HepG2 (cell line): ENCODE measurements at regions not wholly inside any gene's neighbourhood (a gene's known extent, or its start where the extent isn't known, plus 50 kb on each side); places are given as distances from the start of the nearest gene placed in this dataset.

ENCODE experiments used
- ATAC-seq: fragments of 200-7000 bp; cut with Tn5 transposase; 3 replicates; pipeline ENCODE4 v1.9.1; 2020; ENCODE audit warnings: mild to moderate bottlenecking, moderate library complexity
- BruUV-seq: library from RNA; stranded (reverse); fragments of 400-500 nt; replicated peaks from 2 replicates; lab custom pipeline; 2021; lab: Mats Ljungman, UMichigan
- CTCF ChIA-PET: fragments of 300-600 bp; formaldehyde crosslinking; extraction: SDS; loops from one replicate; lab custom pipeline; 2021; ENCODE audit warnings: low total read pairs, inconsistent platforms, low intra/inter-chr PET ratio; lab: Yijun Ruan, JAX
- POLR2A ChIA-PET: fragments of 350-600 bp; sonication (Branson Sonifier 250); formaldehyde crosslinking; loops from one replicate; lab custom pipeline; 2020; ENCODE audit warnings: antibody characterized with exemption, inconsistent platforms; lab: Yijun Ruan, JAX
- DNase-seq: peaks from one replicate; pipeline ENCODE4 v3.0.0-alpha.2; 2015; ENCODE audit warnings: low spot score
- FAIRE-seq: peaks from 3 replicates; lab custom pipeline; 2011; peaks lifted over from hg19 to GRCh38; lab: Jason Lieb, UNC
- H2AFZ ChIP-seq: one replicate; pipeline ENCODE4 v1.6.1; 2011; ENCODE audit warnings: low read length, inconsistent platforms
- H3K27ac ChIP-seq: fragments of 300-600 bp; 3 replicates; pipeline ENCODE4 v1.8.0; 2011; ENCODE audit warnings: mixed run types, mild to moderate bottlenecking, mixed read lengths, low read length, inconsistent platforms; ENCODE audit not compliant: insufficient read depth; ENCODE audit errors: extremely low read length
- H3K27me3 ChIP-seq, 2 experiments: fragments of 200-600 bp in 1 of 2; 2 replicates in 1 of 2; 3 replicates in 1 of 2; pipeline versions ENCODE4 v1.6.0 to v1.8.0; 2011; ENCODE audit warnings: low read length in 2 of 2, mild to moderate bottlenecking in 2 of 2, moderate library complexity in 2 of 2, inconsistent platforms in 1 of 2; ENCODE audit not compliant: insufficient read depth in 2 of 2, control insufficient read depth in 1 of 2
- H3K36me3 ChIP-seq, 2 experiments: fragments of 200-600 bp in 1 of 2; replicated peaks in 1 of 2; 2 replicates in 1 of 2; 3 replicates in 1 of 2; pipeline versions ENCODE4 v1.5.1 to v1.8.0; 2011; ENCODE audit warnings: low read length in 2 of 2, inconsistent platforms in 1 of 2; ENCODE audit not compliant: insufficient read depth in 2 of 2, control insufficient read depth in 1 of 2
- H3K4me1 ChIP-seq: 2 replicates; pipeline ENCODE4 v1.5.1; 2012; ENCODE audit warnings: low read length, inconsistent platforms; ENCODE audit not compliant: insufficient read depth
- H3K4me2 ChIP-seq: 2 replicates; pipeline ENCODE4 v1.6.0; 2011; ENCODE audit warnings: low read depth, low read length, inconsistent platforms
- H3K4me3 ChIP-seq, 3 experiments: fragments of 200-600 bp in 1 of 3; sonication (generic), shearing (Covaris generic) in 1 of 3; replicated peaks in 1 of 3; 2 replicates each; pipeline ENCODE4 v1.5.1; 2011 to 2016; ENCODE audit warnings: low read length in 3 of 3, inconsistent platforms in 2 of 3, low read depth in 2 of 3, mild to moderate bottlenecking in 2 of 3, control low read depth in 1 of 3, mixed read lengths in 1 of 3; ENCODE audit not compliant: insufficient read depth in 1 of 3
- H3K79me2 ChIP-seq: one replicate; pipeline ENCODE4 v1.6.1; 2011; ENCODE audit warnings: low read length, inconsistent platforms; ENCODE audit not compliant: insufficient read depth
- H3K9ac ChIP-seq: 2 replicates; pipeline ENCODE4 v1.6.0; 2011; ENCODE audit warnings: mild to moderate bottlenecking, low read depth, low read length, inconsistent platforms; ENCODE audit not compliant: insufficient read depth
- H3K9me3 ChIP-seq: 2 replicates; pipeline ENCODE4 v1.5.1; 2012; ENCODE audit warnings: mild to moderate bottlenecking, low read length
- H4K20me1 ChIP-seq: 2 replicates; pipeline ENCODE4 v1.6.0; 2011; ENCODE audit warnings: inconsistent platforms, mild to moderate bottlenecking, low read length, moderate library complexity; ENCODE audit not compliant: insufficient read depth
- GABPA ChIP-seq, 2 experiments: IDR thresholded peaks; 2 replicates each; pipeline ENCODE4 v1.6.1; 2011 to 2016; ENCODE audit warnings: low read depth in 2 of 2, low read length in 1 of 2, missing biosample characterization in 1 of 2, missing genetic modification characterization in 1 of 2
- KDM5A ChIP-seq: fragments of 200-600 bp; sonication (generic); IDR thresholded peaks from 2 replicates; pipeline ENCODE4 v1.7.0; 2018; ENCODE audit warnings: antibody characterized with exemption, mild to moderate bottlenecking, low read length, borderline replicate concordance
- LRRFIP1 ChIP-seq: sonication (generic); formaldehyde crosslinking; conservative IDR thresholded peaks from 2 replicates; pipeline ENCODE4 v1.4.0; 2020; ENCODE audit warnings: missing genetic modification reagents
- MTA3 ChIP-seq: sonication (generic); formaldehyde crosslinking; IDR thresholded peaks from 2 replicates; pipeline ENCODE4 v1.4.0; 2020; ENCODE audit warnings: missing genetic modification reagents
- NFE2L1 ChIP-seq: sonication (generic); formaldehyde crosslinking; IDR thresholded peaks from 2 replicates; pipeline ENCODE4 v1.4.0; 2020; ENCODE audit warnings: missing genetic modification reagents, mild to moderate bottlenecking, borderline replicate concordance
- PBX3 ChIP-seq: sonication (generic); formaldehyde crosslinking; IDR thresholded peaks from 2 replicates; pipeline ENCODE4 v1.8.1; 2023; ENCODE audit warnings: missing genetic modification reagents, inconsistent platforms, borderline replicate concordance
- PHF5A ChIP-seq: IDR thresholded peaks from one replicate; pipeline ENCODE4 v1.6.1; 2018; ENCODE audit warnings: low read depth, missing genetic modification reagents; ENCODE audit not compliant: unreplicated experiment
- TEAD3 ChIP-seq: optimal IDR thresholded peaks from 2 replicates; pipeline ENCODE3; 2016; ENCODE audit warnings: borderline replicate concordance
- ZBTB38 ChIP-seq: sonication (generic); formaldehyde crosslinking; IDR thresholded peaks from 2 replicates; pipeline ENCODE4 v1.5.1; 2020; ENCODE audit warnings: mild to moderate bottlenecking, missing genetic modification reagents
- ZFP36 ChIP-seq: fragments of 150-350 bp; IDR thresholded peaks from 2 replicates; pipeline ENCODE4 v1.6.1; 2018; ENCODE audit warnings: borderline replicate concordance, low read length, low read depth; ENCODE audit not compliant: partially characterized antibody
- ZFP91 ChIP-seq: sonication (generic); formaldehyde crosslinking; IDR thresholded peaks from 2 replicates; pipeline ENCODE4 v1.9.0; 2022; ENCODE audit warnings: missing genetic modification reagents, mild to moderate bottlenecking, borderline replicate concordance
- ZNF44 ChIP-seq: sonication (generic); formaldehyde crosslinking; IDR thresholded peaks from 2 replicates; pipeline ENCODE4 v1.5.1; 2020; ENCODE audit warnings: mild to moderate bottlenecking, missing genetic modification reagents
- ZNF703 ChIP-seq: sonication (generic); formaldehyde crosslinking; IDR thresholded peaks from 2 replicates; pipeline ENCODE4 v1.5.1; 2020; ENCODE audit warnings: missing genetic modification reagents, mild to moderate bottlenecking, moderate library complexity, borderline replicate concordance
- ZNF777 ChIP-seq: sonication (generic); formaldehyde crosslinking; IDR thresholded peaks from 2 replicates; pipeline ENCODE4 v1.4.0; 2020; ENCODE audit warnings: missing genetic modification reagents
- ZSCAN25 ChIP-seq: sonication (generic); formaldehyde crosslinking; IDR thresholded peaks from 2 replicates; pipeline ENCODE4 v1.8.0; 2022; ENCODE audit warnings: mild to moderate bottlenecking, missing genetic modification reagents
- WGBS: methylation state at CpG from one replicate; pipeline ENCODE4 v1.1.6; 2017; ENCODE audit warnings: low lambda C conversion rate; 5-methylcytosine and 5-hydroxymethylcytosine counted together
- in situ Hi-C: cut with HindIII; loops from 2 replicates; pipeline ENCODE4 v1.10.0; 2017; ENCODE audit warnings: low pct_unique_long_range_greater_than_20kb; ENCODE audit not compliant: extremely low pct_ligation_motif_present
- intact Hi-C: fragments of 100-400 bp; cut with micrococcal nuclease; formaldehyde crosslinking; loops from one replicate; pipeline ENCODE4 v1.10.0; 2022; ENCODE audit not compliant: unreplicated experiment

GRCh38 chr22:44615146-44615545, 86.9 kb upstream of the PRR5 start (continued):
- TF ChIP-seq ZNF703 (CRISPR knock-in tag), result no peak
- TF ChIP-seq ZFP91 (CRISPR knock-in tag), result no peak
- TF ChIP-seq TEAD3 (CRISPR knock-in tag), result no peak
- no peak for TF ChIP-seq KDM5A
- TF ChIP-seq NFE2L1, result no peak
- TF ChIP-seq ZFP36, result no peak
- TF ChIP-seq MTA3 (CRISPR knock-in tag), result no peak
- no peak for TF ChIP-seq ZNF44 (CRISPR knock-in tag)
- TF ChIP-seq GABPA (IDR thresholded peaks at IDR 0.05; ENCODE audit: low read depth, low read length), result no peak
- no peak for TF ChIP-seq GABPA (CRISPR knock-in tag; IDR thresholded peaks at IDR 0.05; ENCODE audit: low read depth)

- ChIA-PET POLR2A (no interaction called here), CTCF (no interaction called here)
- Histone ChIP-seq H4K20me1 (no peaks in the 10 kb centered on the region), H3K27ac (no peak overlapping the region), H2AFZ (no peak overlapping the region), H3K9me3 (peaks cover 28% of the 10 kb centered on the region), H3K4me1 (no peaks in the 10 kb centered on the region), H3K36me3 (no peaks in the 10 kb centered on the region), H3K79me2 (no peaks in the 10 kb centered on the region), H3K4me2 (no peak overlapping the region), H3K4me3 (no peak overlapping the region), H3K27me3 (peaks cover under 1 to 6% of the 10 kb centered on the region in 2 experiments; a peak in 2 of 5 replicates), H3K9ac (no peak overlapping the region)
- intact Hi-C loops (no loop called here), in situ Hi-C loops (no loop called here)
- ATAC-seq (no peak), FAIRE-seq (no peak), DNase-seq (no peak)
- BruUV-seq, result no TSS peak
- 13% methylated on average over 2 of the region's 2 CpGs for WGBS
- no peak for TF ChIP-seq PBX3 (CRISPR knock-in tag)
- TF ChIP-seq PHF5A, result no peak
- TF ChIP-seq ZBTB38 (CRISPR knock-in tag), result no peak
- TF ChIP-seq LRRFIP1, result no peak
- no peak for TF ChIP-seq ZSCAN25 (CRISPR knock-in tag)
- no peak for TF ChIP-seq ZNF777
Observed at GRCh38 chr22:44613196-44613595, 88.8 kb upstream of the PRR5 start.
